HUES48 (cell line): ENCODE measurements at regions not wholly inside any gene's neighbourhood (a gene's known extent, or its start where the extent isn't known, plus 50 kb on each side); places are given as distances from the start of the nearest gene placed in this dataset.

Experiments used
- H3K27ac ChIP-seq: one replicate; pipeline ENCODE4 v1.7.0; 2013; ENCODE audit warnings: low read depth, low read length, inconsistent platforms
- H3K27me3 ChIP-seq: 2 replicates; pipeline ENCODE4 v1.6.1; 2013; ENCODE audit warnings: mild to moderate bottlenecking, low read length; ENCODE audit not compliant: control insufficient read depth, insufficient read depth
- H3K36me3 ChIP-seq: 2 replicates; pipeline ENCODE4 v1.6.1; 2013; ENCODE audit warnings: low read length; ENCODE audit not compliant: control insufficient read depth, insufficient read depth
- H3K4me1 ChIP-seq: 2 replicates; pipeline ENCODE4 v1.6.1; 2013; ENCODE audit warnings: mild to moderate bottlenecking, low read length; ENCODE audit not compliant: control insufficient read depth, insufficient read depth
- H3K4me3 ChIP-seq: 2 replicates; pipeline ENCODE4 v1.5.1; 2013; ENCODE audit warnings: mild to moderate bottlenecking, low read depth, low read length
- H3K9ac ChIP-seq: 2 replicates; pipeline ENCODE4 v1.6.1; 2013; ENCODE audit warnings: mild to moderate bottlenecking, low read depth, low read length, moderate library complexity
- H3K9me3 ChIP-seq: 2 replicates; pipeline ENCODE4 v1.6.1; 2013; ENCODE audit warnings: low read length; ENCODE audit not compliant: control insufficient read depth, insufficient read depth

DNA sequence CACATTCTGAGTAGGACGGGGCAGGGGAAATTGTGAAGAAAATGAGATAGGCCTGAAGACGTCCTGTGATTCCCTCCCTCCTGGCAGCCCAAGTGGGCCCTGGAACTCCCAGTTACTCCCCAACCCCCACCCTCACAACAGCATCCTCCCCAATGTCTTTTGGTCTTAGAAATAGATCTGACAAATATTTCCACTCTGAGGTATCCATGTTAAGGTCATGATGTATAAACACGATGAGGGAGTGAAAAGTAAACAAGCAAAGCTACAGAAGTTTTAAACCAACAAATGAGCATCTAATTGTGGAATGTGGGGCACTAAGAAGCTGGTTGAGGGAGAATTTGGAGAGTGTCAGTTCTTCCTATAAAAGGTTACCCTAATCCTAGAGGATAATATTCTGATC lies 103.7 kb upstream of the AADACL2 start:
- Histone ChIP-seq H3K9ac (no peak overlapping the region), H3K27ac (no peak overlapping the region), H3K27me3 (no peaks in the 10 kb centered on the region), H3K4me1 (no peaks in the 10 kb centered on the region), H3K4me3 (no peak overlapping the region), H3K9me3 (no peaks in the 10 kb centered on the region), H3K36me3 (no peaks in the 10 kb centered on the region)

DNA sequence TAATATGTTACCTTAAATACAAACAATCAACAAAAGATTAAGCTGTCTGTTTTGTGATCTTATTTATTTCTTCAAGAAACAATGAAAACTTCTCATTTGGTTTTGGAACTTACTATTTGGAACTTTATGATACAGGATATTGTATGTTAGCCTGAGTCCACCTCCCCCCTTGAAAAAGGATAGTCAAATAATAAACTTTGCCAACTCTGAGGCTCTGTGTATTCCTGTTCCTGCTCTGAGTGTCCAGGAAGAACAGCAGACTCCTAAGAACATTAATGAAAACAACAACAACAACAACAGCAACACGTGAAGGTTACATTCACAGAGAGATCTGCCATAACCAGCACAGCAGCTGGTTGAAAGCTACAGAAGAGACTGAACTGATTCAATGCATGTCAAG lies 108.1 kb upstream of the AADACL2 start:
- H3K27me3 ChIP-seq, result no peaks in the 10 kb centered on the region
- no peaks in the 10 kb centered on the region for H3K4me1 ChIP-seq
- no peaks in the 10 kb centered on the region for H3K9me3 ChIP-seq
- H3K36me3 ChIP-seq, result no peaks in the 10 kb centered on the region
- H3K27ac ChIP-seq, result no peak overlapping the region
- H3K4me3 ChIP-seq, result no peak overlapping the region
- H3K9ac ChIP-seq, result no peak overlapping the region

DNA sequence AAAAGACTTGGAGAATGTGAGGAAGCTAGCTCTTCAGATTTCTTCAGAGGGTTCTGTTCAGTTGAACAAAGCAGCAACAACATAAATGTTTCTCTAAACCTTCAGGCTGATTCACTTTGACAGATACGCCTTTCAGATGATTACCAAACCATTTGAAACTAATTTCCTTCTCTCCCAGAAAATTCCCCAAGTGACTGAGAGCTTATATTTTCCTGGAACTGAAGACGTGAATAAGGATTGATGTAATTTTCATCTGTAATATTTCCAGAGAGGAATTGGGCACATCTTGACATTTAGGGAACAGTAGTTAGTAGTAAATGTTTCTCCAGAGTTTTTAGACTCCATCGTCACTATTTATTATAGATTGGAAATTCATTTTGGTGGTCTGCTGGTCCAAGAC lies 108.6 kb upstream of the AADACL2 start:
- Histone ChIP-seq H3K27ac (no peak overlapping the region), H3K4me3 (no peak overlapping the region), H3K36me3 (no peaks in the 10 kb centered on the region), H3K4me1 (no peaks in the 10 kb centered on the region), H3K27me3 (no peaks in the 10 kb centered on the region), H3K9ac (no peak overlapping the region), H3K9me3 (no peaks in the 10 kb centered on the region)

DNA sequence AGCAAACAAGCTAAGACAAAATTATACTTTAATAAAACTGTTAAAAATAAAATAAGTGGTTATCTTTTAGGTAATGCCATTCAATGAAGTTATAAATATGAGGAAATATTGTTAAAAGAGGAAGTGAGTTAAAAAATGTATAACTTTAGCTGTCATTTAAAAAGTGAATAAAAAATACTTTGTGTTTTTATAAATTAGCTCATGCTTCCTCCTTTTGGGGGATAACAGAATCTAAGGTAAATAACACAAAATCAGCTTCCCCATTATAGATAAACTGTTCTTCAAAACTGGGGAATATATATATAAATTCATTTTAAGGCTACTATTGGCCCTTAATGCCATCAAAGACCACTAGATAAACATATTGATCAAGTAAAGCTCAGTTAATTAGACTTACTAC lies 113.7 kb upstream of the AADACL2 start:
- no peaks in the 10 kb centered on the region for H3K9me3 ChIP-seq
- no peaks in the 10 kb centered on the region for H3K27me3 ChIP-seq
- H3K4me3 ChIP-seq, result no peak overlapping the region
- no peaks in the 10 kb centered on the region for H3K36me3 ChIP-seq
- H3K9ac ChIP-seq, result no peak overlapping the region
- H3K27ac ChIP-seq, result no peak overlapping the region
- no peaks in the 10 kb centered on the region for H3K4me1 ChIP-seq

DNA sequence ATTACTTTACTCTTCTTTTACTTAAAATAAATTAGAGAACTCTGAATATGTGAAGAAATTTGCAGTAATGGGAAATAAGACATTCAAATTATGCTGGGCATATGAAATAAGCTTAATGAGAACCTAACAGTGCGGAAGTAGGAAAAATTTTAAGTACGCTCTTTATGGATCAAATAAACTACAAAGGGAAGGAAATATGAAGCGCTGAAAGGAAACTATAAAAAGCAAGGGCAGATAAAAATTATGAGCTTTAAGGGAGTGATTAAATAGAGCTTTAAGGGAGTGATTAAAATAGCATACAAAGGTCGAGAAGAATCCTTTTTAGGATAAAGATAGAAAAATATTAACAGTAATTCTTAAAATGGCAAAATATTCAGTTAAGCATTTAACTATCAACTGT lies 118.3 kb upstream of the AADACL2 start:
- Histone ChIP-seq H3K27ac (no peak overlapping the region), H3K9ac (no peak overlapping the region)

DNA sequence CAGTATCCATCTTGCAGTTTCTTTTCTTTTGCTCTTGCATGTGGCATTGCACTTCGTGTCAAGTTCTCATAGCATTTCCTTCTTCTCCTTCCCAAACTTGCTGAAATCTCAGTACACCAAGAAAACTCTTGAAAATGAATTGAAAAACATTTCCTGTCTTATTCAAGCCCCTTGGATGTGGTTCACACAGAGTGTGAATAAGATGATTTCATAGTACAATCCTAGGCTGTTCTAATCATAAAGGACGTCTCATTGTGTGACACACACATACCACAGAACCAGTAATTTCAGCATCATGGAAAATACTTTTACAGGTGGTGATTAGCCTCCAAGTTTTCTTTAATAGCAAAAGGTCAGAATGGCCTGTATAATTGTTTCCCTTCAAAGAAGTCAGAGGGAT lies 121.6 kb upstream of the AADACL2 start:
- no peaks in the 10 kb centered on the region for H3K9me3 ChIP-seq

More for the DNA sequence above, 118.3 kb upstream of the AADACL2 start:
- H3K9me3 ChIP-seq, result no peaks in the 10 kb centered on the region
- no peaks in the 10 kb centered on the region for H3K36me3 ChIP-seq
- H3K27me3 ChIP-seq, result no peaks in the 10 kb centered on the region
- H3K4me1 ChIP-seq, result no peaks in the 10 kb centered on the region
- H3K4me3 ChIP-seq, result no peak overlapping the region

DNA sequence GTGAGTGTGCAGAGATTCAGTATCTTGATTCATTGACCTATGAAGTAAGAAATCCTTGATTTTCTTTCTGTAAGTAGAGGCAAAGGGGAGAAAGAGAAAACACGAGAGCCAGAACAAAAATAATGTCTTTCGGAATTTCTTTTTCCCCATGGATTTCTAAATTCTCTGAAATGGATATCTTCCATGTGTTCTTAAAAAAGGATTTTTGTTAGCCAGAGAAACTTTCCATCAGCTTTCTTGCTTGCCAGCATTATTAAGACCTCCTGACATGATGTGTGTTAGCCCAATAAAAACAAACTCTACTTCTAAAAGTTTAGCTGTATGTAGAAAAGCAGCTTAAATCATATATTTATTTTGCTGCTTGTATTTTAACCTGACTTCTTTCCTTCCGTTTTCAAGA lies 122.3 kb upstream of the AADACL2 start:
- Histone ChIP-seq H3K36me3 (no peaks in the 10 kb centered on the region), H3K27me3 (no peaks in the 10 kb centered on the region), H3K4me3 (no peak overlapping the region), H3K4me1 (no peaks in the 10 kb centered on the region), H3K27ac (no peak overlapping the region), H3K9ac (no peak overlapping the region), H3K9me3 (no peaks in the 10 kb centered on the region)

More for the DNA sequence above, 121.6 kb upstream of the AADACL2 start:
- no peaks in the 10 kb centered on the region for H3K27me3 ChIP-seq
- H3K4me3 ChIP-seq, result no peak overlapping the region
- no peak overlapping the region for H3K9ac ChIP-seq
- H3K36me3 ChIP-seq, result no peaks in the 10 kb centered on the region
- H3K4me1 ChIP-seq, result no peaks in the 10 kb centered on the region
- H3K27ac ChIP-seq, result no peak overlapping the region

DNA sequence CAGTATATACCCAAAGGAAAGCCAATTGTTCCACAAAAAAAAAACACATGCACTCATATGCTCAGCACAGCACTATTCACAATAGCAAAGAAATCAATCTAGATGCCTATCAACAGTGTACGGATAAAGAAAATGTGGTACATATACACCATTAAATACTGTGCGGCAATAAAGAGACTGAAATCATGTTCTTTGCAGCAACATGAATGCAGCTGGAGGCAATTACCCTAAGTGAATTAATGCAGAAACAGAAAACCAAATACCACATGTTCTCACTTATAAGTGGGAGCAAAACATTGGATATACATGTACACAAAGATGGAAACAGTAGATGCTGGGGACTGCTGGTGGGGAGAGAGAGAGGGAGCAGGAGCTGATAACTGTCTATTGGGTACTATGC lies 124.2 kb upstream of the AADACL2 start:
- H3K36me3 ChIP-seq, result no peaks in the 10 kb centered on the region
- no peaks in the 10 kb centered on the region for H3K4me1 ChIP-seq
- no peak overlapping the region for H3K27ac ChIP-seq
- no peak overlapping the region for H3K9ac ChIP-seq
- no peak overlapping the region for H3K4me3 ChIP-seq
- H3K9me3 ChIP-seq, result no peaks in the 10 kb centered on the region
- H3K27me3 ChIP-seq, result no peaks in the 10 kb centered on the region

DNA sequence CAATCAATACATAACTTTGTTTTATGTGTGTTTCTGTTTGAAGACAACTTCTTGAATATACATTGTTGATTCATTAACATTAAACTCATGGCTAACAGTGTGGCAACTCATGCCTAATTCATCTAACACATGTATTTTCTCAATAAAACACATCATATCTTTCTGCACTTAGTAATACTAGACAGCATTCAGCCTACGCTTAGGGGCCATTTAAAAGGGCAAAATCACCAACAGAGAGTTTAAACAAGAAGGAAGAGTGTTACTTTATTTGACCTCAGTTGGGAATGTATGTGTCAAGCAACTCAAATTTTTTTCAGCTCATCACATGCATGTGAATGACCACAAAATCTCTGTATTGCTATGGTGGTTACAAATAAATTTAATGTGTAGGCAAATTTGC lies 128.8 kb upstream of the AADACL2 start:
- Histone ChIP-seq H3K27ac (no peak overlapping the region), H3K4me3 (no peak overlapping the region), H3K9me3 (no peaks in the 10 kb centered on the region), H3K36me3 (no peaks in the 10 kb centered on the region), H3K9ac (no peak overlapping the region), H3K4me1 (no peaks in the 10 kb centered on the region), H3K27me3 (no peaks in the 10 kb centered on the region)

DNA sequence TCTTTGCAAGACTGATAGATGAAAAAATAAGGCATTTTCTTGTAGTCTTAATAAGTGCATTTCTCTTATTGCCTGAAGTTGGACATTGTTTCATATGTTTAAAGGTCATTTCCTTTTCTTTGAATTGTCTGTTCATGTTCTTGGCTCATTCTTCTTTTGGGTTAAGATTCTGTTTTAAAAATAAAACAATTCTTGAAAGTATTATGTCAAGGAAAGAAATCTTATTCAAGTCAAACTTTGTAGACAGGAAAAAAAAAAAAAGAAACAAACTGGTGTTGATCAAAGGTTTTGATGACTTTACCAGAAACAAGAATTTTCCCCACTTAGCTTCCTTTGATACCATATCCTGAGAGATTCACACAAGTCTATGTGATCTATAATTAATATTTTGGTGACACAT lies 132.9 kb upstream of the AADACL2 start:
- Histone ChIP-seq H3K27ac (no peak overlapping the region), H3K4me1 (no peaks in the 10 kb centered on the region)

DNA sequence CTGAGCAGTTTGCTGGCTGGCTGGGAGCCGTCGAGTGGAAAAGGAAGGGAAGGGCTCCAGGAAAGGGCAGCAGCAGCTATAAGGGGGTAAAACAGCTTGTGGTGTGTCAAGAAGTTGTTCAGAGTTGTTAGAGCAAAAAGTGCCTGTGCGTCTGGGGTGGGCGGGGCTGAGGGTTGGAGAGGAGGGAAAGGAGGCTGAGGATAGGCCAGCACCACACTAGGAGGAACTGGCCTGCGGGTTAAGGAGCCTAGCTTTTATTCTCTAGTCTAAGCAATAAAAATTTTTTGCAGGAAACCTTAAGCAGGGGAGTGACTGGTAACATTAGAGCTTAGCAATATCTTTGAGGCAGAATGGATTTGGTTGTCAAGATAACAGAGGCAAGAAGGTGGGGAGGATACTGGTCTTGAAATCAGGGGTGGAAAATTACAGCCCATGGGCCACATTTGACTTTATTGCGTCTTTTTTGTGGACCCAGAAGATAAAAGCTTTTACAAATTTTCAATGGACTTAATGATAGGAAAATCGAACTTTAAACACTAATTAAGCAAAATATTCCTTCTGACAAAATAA lies 134.5 kb upstream of the AADACL2 start:
- Histone ChIP-seq H3K27me3 (no peaks in the 10 kb centered on the region), H3K27ac (no peak overlapping the region), H3K9me3 (no peaks in the 10 kb centered on the region), H3K9ac (no peak overlapping the region), H3K36me3 (no peaks in the 10 kb centered on the region), H3K4me3 (no peak overlapping the region), H3K4me1 (no peaks in the 10 kb centered on the region)

More for the DNA sequence above, 132.9 kb upstream of the AADACL2 start:
- no peaks in the 10 kb centered on the region for H3K36me3 ChIP-seq
- no peak overlapping the region for H3K4me3 ChIP-seq
- H3K9me3 ChIP-seq, result no peaks in the 10 kb centered on the region
- no peak overlapping the region for H3K9ac ChIP-seq
- no peaks in the 10 kb centered on the region for H3K27me3 ChIP-seq

DNA sequence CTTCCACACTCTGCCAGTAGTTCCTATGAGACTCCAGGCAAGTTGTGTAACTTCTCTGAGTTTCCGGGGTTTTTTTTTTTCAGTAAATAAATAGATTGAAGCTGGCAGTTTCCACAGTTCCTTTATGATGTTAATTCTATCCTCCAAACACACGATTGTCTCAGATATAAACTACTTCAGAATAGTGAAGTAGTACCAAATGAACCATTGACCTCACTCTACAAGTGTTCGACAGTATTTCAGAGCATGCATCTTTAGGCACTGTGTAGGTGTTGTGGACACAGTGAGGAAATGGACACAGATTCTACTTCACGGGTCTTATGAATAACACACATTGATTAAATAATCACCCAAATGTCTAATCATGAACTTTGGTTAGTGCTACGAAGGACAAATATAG lies 136.1 kb upstream of the IGSF10 start:
- no peak overlapping the region for H3K9ac ChIP-seq
- no peak overlapping the region for H3K4me3 ChIP-seq
- H3K4me1 ChIP-seq, result peaks cover 8% of the 10 kb centered on the region
- no peak overlapping the region for H3K27ac ChIP-seq
- H3K9me3 ChIP-seq, result no peaks in the 10 kb centered on the region
- no peaks in the 10 kb centered on the region for H3K36me3 ChIP-seq
- no peaks in the 10 kb centered on the region for H3K27me3 ChIP-seq
